Skin epidermis (tissue), 12 donors: ENCODE measurements at regions not wholly inside any gene's neighbourhood (a gene's known extent, or its start where the extent isn't known, plus 50 kb on each side); places are given as distances from the start of the nearest gene placed in this dataset.

Experiments used
- H3K27ac ChIP-seq, 21 experiments: fragments of 200-600 bp; sonication (generic) in 11 of 21; one replicate each; pipeline ENCODE4 v1.5.0; 2020; ENCODE audit warnings: mild to moderate bottlenecking in 3 of 21, inconsistent platforms in 2 of 21, moderate library complexity in 2 of 21
- H3K4me3 ChIP-seq, 7 experiments: fragments of 200-600 bp; sonication (generic) in 2 of 7; one replicate each; pipeline ENCODE4 v1.5.0; 2020; ENCODE audit warnings: inconsistent platforms in 2 of 7, mild to moderate bottlenecking in 2 of 7, moderate library complexity in 1 of 7

DNA sequence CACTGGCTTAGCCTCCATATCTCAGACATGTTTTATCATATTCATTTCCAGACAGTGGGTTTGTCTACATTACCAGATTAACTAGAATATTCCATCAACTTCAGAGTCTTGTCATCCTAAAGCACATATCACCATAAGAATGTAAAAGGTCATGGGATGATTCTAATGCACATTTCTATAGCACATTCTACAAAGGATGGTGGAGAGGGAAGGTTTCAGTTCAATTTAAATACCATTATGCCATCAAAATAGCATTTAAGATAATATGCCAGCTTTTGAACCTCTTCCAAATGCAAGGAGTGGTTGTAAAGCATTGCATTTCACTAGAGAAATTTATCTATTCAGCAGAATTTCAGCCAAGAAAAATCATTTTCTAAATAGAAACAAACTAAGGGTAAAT lies 970.5 kb downstream of the TTLL7 start:
- Histone ChIP-seq H3K27ac (no peak overlapping the region), H3K4me3 (no peak overlapping the region)

DNA sequence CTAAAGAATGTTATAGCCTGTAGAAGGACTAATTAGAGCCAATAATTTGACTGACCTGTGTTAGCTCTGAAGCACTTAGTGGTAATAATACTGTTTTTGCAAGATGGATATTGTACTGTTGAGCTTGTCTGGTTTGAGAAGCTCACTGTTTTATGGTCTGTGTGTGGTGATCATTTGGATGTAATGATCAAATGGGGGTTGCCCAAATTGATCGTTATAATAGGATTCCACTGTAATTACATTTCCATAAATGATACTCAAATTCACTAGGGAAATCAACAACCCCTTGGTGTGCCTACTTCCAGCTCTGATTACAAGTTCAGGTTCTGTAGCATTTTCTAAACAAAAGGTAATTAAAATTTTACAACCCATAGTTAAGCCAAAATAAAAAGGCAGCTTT lies 971.4 kb downstream of the TTLL7 start:
- Histone ChIP-seq H3K27ac (no peak overlapping the region), H3K4me3 (no peak overlapping the region)

DNA sequence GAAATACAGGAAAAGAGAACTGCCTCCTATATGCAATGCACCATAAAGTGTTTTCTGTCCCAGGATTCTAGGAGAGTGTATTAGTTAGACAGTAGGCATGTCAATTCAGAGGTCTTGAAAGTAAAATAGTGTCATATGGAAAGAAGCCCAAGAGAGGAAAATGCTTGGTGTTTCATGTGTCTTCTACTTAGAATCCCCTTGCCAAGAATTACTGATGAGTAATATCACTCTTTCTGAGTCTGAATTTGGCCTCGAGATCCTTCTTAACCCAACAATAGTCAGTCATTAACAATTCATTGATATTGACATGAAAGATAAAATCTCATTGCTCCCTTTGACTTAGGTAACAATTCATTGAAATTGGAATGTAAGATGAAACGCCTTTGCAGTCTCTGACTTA lies 972.2 kb downstream of the TTLL7 start:
- H3K4me3 ChIP-seq: no peak overlapping the region
- H3K27ac ChIP-seq: no peak overlapping the region

DNA sequence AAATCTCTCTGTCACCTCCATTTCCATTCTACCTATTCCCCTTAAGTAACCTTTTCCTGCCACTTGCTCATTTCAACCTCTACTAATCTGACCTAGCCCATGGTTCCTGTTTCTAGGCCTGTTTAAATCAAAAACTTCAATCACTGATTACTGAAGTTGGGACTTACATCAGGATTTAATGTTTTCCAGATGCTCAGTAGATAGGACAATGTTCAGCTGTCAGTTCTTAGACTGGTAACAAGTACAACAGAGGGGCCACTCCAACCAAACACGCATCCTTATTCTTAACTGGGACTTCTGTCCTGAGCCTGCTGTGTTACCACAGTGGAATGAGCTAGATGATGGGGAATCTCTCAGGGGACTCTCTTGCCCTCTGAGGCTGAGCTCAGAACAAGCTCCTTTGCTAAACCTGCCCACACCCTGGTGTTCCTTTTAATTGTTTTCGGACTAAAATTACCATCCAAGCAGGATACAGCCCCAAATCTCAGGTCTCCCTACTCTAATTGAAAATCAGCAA lies 974.6 kb downstream of the TTLL7 start:
- no peak overlapping the region for H3K4me3 ChIP-seq

DNA sequence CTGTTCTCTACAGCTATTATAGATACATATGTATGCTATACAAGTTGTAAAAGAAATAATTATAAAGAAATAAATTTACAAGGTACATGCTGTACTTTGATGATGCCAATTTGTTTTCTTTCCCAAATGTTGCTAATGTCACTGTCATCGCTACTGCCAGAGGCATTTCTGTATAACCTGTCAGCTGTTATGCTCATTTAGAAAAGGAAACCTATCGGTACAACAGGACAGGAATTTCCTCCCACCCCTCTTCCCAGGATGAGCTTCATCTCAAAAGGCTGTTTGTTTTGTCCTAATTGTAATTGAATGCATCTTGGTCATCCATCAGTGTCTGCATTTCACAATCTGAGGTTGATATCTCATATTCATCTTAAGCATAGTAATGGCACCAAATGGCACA lies 975.7 kb downstream of the TTLL7 start:
- Histone ChIP-seq H3K27ac (no peak overlapping the region), H3K4me3 (no peak overlapping the region)

More for the DNA sequence above, 974.6 kb downstream of the TTLL7 start:
- no peak overlapping the region for H3K27ac ChIP-seq

DNA sequence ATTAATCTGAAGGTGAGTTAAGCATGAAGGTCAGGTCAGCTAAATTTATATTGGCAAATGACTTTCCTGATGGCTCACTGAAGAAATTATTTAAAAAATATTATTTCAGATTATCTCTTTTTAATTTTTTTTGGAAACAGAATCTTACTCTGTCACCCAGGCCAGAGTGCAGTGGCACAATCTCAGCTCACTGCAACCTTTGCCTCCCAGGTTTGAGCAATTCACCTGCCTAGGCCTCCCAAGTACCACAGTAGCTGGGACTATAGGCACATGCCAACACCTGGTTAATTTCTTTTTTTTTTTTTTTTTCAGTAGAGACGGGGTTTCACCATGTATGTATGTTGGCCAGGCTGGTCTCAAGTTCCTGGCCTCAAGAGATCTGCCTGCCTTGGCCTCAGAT lies 976.7 kb downstream of the TTLL7 start:
- no peak overlapping the region for H3K4me3 ChIP-seq

DNA sequence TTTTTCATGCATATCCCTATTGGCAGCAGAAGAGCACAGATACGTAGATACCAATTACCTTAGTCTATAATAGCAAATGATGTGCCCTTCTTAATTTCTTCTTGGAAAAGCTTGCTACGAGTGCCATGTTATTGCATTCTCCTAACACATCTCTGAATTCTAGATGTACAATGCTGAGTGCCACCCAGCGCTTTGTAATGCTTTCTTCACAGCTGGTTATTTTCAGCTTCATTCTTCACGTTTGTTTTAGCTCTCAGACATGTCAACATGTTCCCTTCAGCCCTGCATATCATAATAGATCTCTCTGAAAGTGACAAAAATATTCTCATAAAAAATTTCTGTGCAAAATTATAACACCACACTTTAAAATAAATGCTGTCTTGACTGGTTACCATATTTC lies 981.2 kb downstream of the TTLL7 start:
- no peak overlapping the region for H3K27ac ChIP-seq
- H3K4me3 ChIP-seq: no peak overlapping the region

More for the DNA sequence above, 976.7 kb downstream of the TTLL7 start:
- no peak overlapping the region for H3K27ac ChIP-seq

DNA sequence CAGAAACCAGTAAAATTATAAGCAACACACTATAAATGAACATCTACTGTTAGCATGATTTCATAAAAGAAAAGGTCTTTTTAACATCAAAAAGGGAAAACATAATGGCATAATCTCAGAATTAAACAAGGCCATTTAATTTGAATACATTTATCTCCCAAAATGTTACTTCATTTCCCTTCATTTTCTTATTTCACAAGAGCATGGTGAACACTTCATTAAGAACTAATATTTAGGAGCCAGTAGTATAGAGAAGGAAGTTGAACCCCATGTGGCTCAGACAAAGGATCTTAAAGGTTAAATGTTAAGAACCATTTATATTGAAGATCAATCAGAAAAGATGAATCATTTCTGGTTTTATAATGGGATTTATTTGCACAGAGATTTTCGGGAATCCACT lies 981.7 kb downstream of the TTLL7 start:
- H3K27ac ChIP-seq: no peak overlapping the region

DNA sequence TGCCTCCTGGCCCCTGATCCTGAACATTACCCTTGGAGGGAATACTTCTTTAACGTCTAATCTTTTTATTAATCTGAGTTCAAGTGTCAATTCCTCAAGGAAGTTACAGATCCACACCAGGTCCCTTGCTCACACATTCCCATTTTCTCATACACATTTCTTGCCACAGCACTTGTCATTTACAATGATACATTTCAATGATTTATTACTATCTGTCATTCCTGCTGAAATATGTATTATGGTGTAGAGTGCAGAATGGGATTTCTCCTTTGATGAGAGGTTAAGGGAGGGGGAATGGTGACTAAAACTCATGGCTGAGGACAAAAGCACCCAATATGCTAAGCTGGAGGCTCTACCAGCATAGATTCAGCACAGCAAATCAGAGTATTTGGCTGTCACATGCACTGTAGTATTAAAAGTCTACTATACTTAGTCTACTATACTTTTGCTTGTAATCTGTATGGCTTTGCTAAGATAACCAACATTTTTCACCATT lies 982.5 kb downstream of the TTLL7 start:
- Histone ChIP-seq H3K27ac (no peak overlapping the region), H3K4me3 (no peak overlapping the region)

More for the DNA sequence above, 981.7 kb downstream of the TTLL7 start:
- H3K4me3 ChIP-seq: no peak overlapping the region

DNA sequence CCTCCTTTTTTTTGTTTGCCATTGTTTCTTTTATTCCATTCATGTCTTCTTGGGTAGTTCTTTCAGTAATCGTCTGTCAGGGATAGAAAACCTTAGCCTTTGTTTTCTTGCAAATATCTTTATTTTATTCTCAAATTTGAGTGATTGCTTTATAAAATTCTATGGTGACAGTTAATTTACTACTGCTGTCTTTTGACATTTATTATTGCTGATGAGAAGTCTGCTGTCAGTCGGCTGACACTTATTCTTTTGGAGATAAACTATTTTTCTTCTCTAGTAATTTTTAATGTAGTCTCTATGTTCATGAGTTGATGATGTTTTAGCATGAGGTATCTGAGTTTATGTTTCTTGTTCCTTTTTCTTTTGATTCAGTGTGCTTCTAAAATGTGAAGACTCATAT lies 983.8 kb downstream of the TTLL7 start:
- Histone ChIP-seq H3K27ac (no peak overlapping the region), H3K4me3 (no peak overlapping the region)

DNA sequence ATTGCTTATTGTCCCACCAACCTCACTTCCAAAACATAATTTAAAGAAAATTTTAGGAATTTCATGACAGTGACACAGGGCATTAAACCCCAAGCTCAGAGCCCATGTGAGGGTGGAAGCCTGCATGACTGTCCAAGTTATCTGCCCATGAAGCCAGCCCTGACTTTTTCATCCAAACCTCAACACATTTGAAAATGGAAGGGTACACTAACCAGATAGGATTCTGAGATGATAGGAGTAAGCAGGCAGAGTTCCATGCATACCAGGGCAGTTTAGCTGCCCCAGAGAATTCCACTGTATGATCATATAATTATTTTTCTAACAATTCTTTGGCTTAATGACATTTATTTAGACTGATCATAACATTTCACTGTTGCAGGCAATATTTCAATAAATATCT lies 986.0 kb downstream of the TTLL7 start:
- Histone ChIP-seq H3K27ac (no peak overlapping the region), H3K4me3 (no peak overlapping the region)

DNA sequence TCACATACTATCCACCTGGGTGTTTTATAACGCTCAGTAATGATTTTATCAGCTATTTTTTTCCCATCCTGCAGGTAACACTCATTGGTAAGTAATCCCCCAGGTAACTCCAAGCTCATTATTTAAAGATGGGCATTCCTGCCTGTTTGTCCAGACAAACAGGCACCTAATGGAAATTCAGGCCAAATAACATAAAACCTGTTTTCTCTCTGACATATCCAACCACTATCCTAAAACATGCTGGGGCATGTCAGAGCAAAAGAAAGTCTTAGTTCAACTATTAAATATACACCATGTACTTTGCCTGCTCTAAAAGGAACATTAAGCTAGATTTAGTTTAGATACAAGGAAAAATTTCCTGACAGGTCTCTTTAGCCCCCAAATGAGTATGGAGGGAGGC lies 987.7 kb downstream of the TTLL7 start:
- no peak overlapping the region for H3K27ac ChIP-seq

DNA sequence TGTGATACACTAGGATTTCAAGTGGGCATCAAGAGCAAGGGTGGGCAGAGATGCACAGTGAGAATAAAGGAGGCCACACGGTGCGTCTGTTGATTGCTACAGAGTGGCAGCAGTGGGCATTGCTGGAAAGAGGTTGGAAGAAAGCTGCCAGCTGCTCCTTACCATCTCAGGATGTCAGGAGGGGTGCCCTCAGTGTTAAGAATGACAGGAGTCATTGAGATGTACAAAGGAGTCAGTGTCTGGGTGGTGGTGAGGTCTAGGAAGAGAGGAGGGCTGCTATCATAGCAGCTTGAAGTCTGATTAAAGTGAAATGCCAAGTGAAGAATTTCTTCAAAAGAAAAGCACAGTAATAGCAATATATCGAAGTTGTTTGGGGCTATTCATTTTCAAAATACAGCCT lies 992.7 kb downstream of the TTLL7 start:
- Histone ChIP-seq H3K27ac (no peak overlapping the region), H3K4me3 (no peak overlapping the region)

More for the DNA sequence above, 987.7 kb downstream of the TTLL7 start:
- no peak overlapping the region for H3K4me3 ChIP-seq

DNA sequence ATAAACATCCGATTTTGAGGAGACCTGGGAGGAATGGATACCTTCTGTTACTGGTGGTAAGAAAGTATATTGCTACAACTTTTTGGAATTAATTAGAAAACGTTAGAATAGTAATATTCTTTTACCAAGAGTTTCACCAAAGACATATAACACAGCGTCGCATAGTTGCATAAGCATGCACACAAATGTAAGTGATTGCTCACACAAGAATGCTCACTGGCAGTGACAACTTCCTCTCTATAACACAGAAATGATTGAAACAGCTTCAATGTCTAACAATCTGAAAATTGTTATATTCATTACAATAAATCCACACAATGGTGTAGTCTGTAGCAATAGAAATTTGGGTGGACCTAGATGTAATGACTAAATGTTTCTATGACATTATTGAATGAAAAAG lies 998.6 kb downstream of the TTLL7 start:
- no peak overlapping the region for H3K27ac ChIP-seq
- no peak overlapping the region for H3K4me3 ChIP-seq

DNA sequence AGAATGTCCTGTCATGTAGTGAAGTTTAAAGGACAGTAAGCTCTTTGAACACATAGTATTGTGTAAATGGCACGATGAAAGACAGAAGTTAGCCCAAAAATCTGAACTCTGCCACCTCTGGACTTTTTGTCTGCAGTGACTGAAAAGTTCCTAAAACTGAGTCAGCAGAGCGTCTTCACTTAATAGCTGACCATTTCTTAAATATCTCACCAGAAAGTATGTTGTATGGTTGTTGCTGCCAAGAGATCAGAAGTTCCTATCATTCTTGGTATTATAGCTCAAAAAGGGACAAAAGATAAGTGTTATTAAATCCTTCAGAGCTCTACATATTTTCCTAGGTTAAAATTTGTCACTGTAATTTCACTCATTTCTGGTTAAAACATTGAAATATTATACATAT lies 1003.0 kb downstream of the TTLL7 start:
- no peak overlapping the region for H3K27ac ChIP-seq
- no peak overlapping the region for H3K4me3 ChIP-seq

DNA sequence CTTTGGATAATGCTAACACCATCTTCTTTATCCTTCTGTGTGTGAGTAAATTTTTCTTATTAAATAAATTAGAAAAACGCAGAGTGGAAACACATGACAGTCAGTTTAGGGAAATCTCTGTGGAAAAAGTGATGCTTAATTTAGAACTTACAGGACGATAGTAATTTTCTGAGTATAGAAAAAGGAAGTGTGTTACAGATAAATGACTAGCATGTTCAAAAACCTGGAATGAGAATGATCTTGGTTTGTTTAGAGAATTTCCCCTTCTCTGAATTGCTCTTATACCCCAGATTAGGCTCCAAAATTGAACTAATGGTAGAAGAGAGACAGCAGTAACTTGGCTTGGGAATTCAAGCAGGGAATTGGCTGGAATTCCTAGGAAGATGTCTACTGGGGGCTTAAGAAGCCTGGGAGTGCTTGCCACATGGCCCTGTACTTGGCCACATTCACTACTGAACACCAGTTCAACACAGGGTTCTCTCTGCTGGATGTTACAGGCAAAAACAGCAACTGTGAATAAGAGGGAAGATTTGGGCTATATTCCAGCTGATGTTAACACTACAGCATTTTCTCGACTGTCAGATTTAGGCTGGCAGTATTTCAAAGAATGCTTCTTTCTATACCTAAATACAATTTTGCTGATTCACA lies 1004.2 kb downstream of the TTLL7 start:
- Histone ChIP-seq H3K27ac (peak overlapping the region in 2 of 21 experiments; percentile 14 to 39), H3K4me3 (no peak overlapping the region)

DNA sequence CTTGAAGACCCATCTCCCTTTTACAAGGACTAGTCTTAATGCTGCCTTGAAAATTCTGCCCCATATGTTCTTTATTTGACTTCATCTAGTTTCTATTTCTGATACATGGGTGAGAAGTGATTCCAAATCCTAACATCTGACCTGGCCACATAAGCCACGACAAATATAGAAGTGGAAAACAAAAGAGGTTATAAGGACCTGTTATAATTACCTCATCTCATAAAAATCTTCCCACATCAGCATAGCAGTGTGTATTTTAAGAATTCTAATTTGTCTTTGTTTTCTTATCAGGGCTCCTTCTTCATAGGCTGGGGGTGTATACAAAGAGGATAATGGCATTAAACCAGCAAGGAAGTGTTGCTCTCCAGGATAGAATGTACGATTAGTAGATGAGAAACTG lies 1007.4 kb downstream of the TTLL7 start:
- no peak overlapping the region for H3K4me3 ChIP-seq
- no peak overlapping the region for H3K27ac ChIP-seq

DNA sequence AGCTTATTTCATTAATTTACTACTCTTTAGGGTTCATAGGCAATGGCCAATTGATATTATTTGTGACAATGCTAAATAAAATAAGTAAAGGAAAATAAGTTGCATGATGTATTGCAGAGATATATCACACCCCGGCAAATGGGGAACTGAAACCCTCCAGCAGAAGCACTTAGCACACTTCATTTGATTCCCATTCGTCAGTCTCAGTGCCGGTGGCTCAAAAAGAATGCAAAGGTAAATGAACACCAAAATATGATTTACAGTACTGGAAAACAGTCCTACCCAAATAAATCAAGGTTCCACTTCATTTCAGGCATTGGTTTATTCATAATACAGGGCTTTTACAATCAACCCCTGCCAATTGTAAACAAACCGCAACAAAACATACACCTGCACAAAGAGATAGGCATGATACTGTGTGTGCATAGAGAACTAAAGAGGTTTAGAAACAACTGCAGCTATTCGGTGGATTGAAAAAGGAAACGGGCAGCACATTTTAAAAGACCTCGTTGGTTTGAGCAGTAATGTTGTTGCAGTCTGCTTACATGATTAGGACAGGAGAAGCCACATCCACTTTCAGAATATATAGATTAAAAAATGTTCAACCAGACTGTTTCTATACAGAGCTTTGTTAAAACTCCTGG lies 1019.2 kb downstream of the TTLL7 start:
- no peak overlapping the region for H3K4me3 ChIP-seq

DNA sequence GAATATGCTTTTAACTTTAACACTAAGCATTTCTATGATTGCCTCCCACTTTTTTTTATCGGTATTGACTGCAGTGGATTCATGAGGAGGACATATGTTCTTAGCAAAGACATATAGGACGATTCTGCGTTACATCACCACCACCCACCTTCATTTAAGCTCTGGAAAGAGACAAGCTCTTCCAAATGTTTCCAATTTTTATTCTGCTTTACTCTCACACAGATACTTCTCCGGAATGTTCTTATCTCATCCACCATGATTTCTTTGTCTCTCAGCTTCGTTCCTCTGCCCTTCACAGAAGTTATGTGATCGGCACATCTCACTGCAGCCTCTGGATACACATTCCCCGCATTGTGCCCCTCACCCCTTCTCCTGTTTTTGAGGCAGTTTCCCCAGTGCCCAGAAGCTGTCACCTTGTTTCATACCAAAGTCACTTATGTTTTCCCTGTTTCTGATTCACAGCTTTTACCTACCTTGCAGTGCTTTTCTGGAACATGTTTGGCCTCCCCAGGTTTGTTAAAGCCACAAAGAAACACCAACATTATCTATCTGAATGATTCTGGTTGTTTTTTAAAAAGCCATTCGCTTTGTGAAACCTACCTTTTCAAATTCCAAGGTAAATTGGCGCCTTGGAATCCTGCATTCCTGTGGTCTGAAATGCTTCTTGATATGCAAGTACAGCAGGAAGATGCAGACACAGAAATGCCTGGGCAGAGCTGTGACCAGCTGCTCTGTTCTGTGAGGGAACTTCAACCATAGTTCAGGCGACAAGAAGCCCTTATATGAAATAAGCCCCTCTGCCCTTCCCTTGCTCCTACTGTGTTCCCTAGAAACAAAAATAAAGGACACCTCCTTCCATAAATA lies 1020.2 kb downstream of the TTLL7 start:
- H3K4me3 ChIP-seq: no peak overlapping the region

More for the DNA sequence above, 1019.2 kb downstream of the TTLL7 start:
- H3K27ac ChIP-seq: no peak overlapping the region

DNA sequence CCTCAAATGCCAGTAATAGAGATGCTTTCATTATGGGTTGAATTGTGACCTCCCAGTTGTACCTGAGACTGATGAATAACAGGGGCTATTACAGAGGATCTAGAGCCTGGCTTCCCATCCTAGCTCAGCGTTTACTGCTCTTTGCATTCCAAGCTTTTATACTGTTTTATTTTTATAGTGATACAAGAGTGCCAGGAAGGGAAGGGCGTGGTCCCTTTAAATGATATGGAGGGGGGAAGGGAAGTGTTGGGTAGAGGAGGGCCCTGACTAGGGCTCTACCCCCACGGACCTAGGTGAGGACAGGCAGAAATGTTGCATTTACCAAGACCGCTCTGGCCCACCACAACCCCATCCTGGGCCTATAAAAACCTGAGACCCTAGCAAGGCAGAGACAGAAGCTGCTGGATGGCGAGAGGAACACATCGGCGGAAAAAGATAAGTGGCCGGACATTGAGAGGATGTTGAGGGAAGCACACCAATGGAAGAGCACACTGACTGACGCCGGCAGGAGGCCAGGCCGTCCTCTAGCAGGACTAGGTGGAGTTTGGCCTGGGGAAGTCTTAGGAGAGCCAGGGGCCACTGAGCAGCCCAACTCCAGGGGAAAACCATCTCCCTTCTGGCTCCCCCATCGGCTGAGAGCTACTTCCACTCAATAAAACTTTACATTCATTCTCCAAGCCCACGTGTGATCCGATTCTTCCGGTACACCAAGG lies 1025.9 kb downstream of the TTLL7 start:
- Histone ChIP-seq H3K27ac (no peak overlapping the region), H3K4me3 (no peak overlapping the region)

More for the DNA sequence above, 1020.2 kb downstream of the TTLL7 start:
- no peak overlapping the region for H3K27ac ChIP-seq
